A549 (cell line): ENCODE measurements at regions not wholly inside any gene's neighbourhood (a gene's known extent, or its start where the extent isn't known, plus 50 kb on each side); places are given as distances from the start of the nearest gene placed in this dataset.

ENCODE experiments used
- BHLHE40 ChIP-seq: IDR thresholded peaks from 2 replicates; pipeline ENCODE4 v1.6.1; 2012; ENCODE audit warnings: low read depth, low read length, inconsistent platforms
- CHD2 ChIP-seq: fragments of 150-350 bp; IDR thresholded peaks from 2 replicates; pipeline ENCODE4 v1.6.1; 2014; ENCODE audit warnings: low read length; ENCODE audit not compliant: partially characterized antibody
- MAFK ChIP-seq: fragments of 450-650 bp; IDR thresholded peaks from 2 replicates; pipeline ENCODE4 v1.6.1; 2014; ENCODE audit not compliant: partially characterized antibody
- NR3C1 ChIP-seq: fragments of >200 bp; sonication (Bioruptor Twin); formaldehyde crosslinking; IDR thresholded peaks from 3 replicates; pipeline ENCODE4 v1.6.1; 2017
- POLR2A ChIP-seq: IDR thresholded peaks from 2 replicates; pipeline ENCODE4 v1.6.1; 2012; ENCODE audit warnings: mild to moderate bottlenecking, low read length
- REST ChIP-seq: fragments of 200-600 bp; sonication (generic); IDR thresholded peaks from 2 replicates; pipeline ENCODE4 v1.6.1; 2016; ENCODE audit warnings: antibody characterized with exemption, mild to moderate bottlenecking, moderate library complexity
- RFX5 ChIP-seq: fragments of 450-650 bp; IDR thresholded peaks from 2 replicates; pipeline ENCODE4 v1.7.1; 2014; ENCODE audit warnings: antibody characterized with exemption, mild to moderate bottlenecking, moderate library complexity
- TF ChIP-seq, protein P1 (sequence below): fragments of >200 bp; sonication (Bioruptor Twin); formaldehyde crosslinking; IDR thresholded peaks from 3 replicates; pipeline ENCODE4 v1.5.1; 2016

DNA sequence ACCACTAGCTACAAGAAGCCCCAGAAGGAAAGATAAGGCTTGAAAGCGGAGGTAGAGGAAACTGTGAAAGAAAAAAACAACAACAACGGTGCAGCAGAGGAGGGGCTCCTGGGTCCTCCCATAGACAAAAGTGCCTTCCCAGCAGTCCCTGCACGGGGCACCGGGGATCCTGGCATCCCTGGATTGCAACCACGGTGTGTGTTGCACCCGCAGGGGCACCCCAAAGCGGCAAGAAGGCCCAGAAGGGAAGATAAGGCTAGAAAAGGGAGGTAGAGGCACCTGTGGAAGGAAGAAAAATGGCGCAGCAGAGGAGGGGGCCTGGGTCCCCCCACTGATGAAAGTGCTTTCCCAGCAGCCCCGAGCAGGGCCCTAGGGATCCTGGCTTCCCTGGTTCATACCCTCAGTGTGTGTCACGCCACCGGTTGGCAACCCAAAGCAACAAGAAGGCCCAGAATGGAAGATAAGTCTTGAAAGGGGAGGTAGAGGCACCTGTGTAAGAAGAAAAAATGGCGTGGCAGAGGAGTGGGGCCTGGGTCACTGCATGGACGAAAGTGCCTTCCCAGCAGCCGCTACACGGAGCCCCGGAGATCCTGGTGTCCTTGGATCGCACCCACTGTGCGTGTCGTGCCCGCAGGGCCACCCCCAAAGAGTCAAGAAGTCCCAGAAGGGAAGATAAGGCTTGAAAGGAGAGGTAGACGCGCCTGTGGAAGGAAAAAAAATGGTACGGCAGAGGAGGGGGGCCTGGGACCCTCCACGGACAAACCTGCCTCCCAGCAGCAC is 281.0 kb downstream of the ALG10 start:
- TF ChIP-seq MAFK = no peak
- TF ChIP-seq CHD2 = no peak
- TF ChIP-seq, protein P1, sequence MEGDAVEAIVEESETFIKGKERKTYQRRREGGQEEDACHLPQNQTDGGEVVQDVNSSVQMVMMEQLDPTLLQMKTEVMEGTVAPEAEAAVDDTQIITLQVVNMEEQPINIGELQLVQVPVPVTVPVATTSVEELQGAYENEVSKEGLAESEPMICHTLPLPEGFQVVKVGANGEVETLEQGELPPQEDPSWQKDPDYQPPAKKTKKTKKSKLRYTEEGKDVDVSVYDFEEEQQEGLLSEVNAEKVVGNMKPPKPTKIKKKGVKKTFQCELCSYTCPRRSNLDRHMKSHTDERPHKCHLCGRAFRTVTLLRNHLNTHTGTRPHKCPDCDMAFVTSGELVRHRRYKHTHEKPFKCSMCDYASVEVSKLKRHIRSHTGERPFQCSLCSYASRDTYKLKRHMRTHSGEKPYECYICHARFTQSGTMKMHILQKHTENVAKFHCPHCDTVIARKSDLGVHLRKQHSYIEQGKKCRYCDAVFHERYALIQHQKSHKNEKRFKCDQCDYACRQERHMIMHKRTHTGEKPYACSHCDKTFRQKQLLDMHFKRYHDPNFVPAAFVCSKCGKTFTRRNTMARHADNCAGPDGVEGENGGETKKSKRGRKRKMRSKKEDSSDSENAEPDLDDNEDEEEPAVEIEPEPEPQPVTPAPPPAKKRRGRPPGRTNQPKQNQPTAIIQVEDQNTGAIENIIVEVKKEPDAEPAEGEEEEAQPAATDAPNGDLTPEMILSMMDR = no peak
- TF ChIP-seq NR3C1 = no peak
- TF ChIP-seq RFX5 = no peak
- no peak for TF ChIP-seq BHLHE40
- no peak for TF ChIP-seq POLR2A
- TF ChIP-seq REST = no peak
